Caco-2 (cell line): ENCODE measurements at regions not wholly inside any gene's neighbourhood (a gene's known extent, or its start where the extent isn't known, plus 50 kb on each side); places are given as distances from the start of the nearest gene placed in this dataset.

Experiments
- BruUV-seq: library from RNA; stranded (reverse); fragments of 400-500 nt; replicated peaks from 2 replicates; lab custom pipeline; 2021; lab: Mats Ljungman, UMichigan
- CTCF ChIA-PET: fragments of 300-600 bp; sonication (Branson Sonifier 250); formaldehyde crosslinking; loops from one replicate; lab custom pipeline; 2022; ENCODE audit warnings: antibody characterized with exemption; lab: Charles Lee
- POLR2A ChIA-PET: fragments of 300-600 bp; sonication (Branson Sonifier 250); formaldehyde crosslinking; loops from one replicate; lab custom pipeline; 2022; ENCODE audit warnings: antibody characterized with exemption; lab: Charles Lee
- DNase-seq, 2 experiments: peaks; one replicate each; pipeline versions ENCODE4 v3.0.0 to v3.0.0-alpha.2; 2020 to 2022
- H3K27me3 ChIP-seq: replicated peaks from 2 replicates; pipeline ENCODE4 v1.6.0; 2011; ENCODE audit warnings: low read length; ENCODE audit not compliant: control insufficient read depth, insufficient read depth
- H3K36me3 ChIP-seq: 2 replicates; pipeline ENCODE4 v1.5.1; 2011; ENCODE audit warnings: low read length; ENCODE audit not compliant: control insufficient read depth, insufficient read depth
- H3K4me1 ChIP-seq: fragments of 250-450 bp; sonication (Bioruptor Pico); 2 replicates; pipeline ENCODE4 v1.5.1; 2020; ENCODE audit warnings: mild to moderate bottlenecking
- H3K4me3 ChIP-seq: 2 replicates; pipeline ENCODE4 v1.5.1; 2011; ENCODE audit warnings: low read depth, mild to moderate bottlenecking, control low read depth, low read length
- H3K9me3 ChIP-seq: fragments of 250-450 bp; sonication (Bioruptor Pico); 2 replicates; pipeline ENCODE4 v1.5.1; 2020; ENCODE audit warnings: mild to moderate bottlenecking, moderate library complexity
- H3K27ac Mint-ChIP-seq: one replicate; pipeline ENCODE4 v1.8.0; 2022; ENCODE audit warnings: mixed read lengths; ENCODE audit not compliant: unreplicated experiment
- H3K27me3 Mint-ChIP-seq: one replicate; pipeline ENCODE4 v1.8.0; 2022; ENCODE audit warnings: mixed read lengths; ENCODE audit not compliant: insufficient read depth, unreplicated experiment
- H3K36me3 Mint-ChIP-seq: one replicate; pipeline ENCODE4 v1.8.0; 2022; ENCODE audit warnings: mild to moderate bottlenecking, mixed read lengths; ENCODE audit not compliant: insufficient read depth, unreplicated experiment
- H3K4me1 Mint-ChIP-seq: one replicate; pipeline ENCODE4 v1.8.0; 2022; ENCODE audit warnings: low read depth, mixed read lengths; ENCODE audit not compliant: unreplicated experiment
- H3K4me3 Mint-ChIP-seq: one replicate; pipeline ENCODE4 v1.8.0; 2022; ENCODE audit warnings: mild to moderate bottlenecking, moderate library complexity, mixed read lengths; ENCODE audit not compliant: unreplicated experiment
- H3K9me3 Mint-ChIP-seq: one replicate; pipeline ENCODE4 v1.8.0; 2022; ENCODE audit warnings: mixed read lengths; ENCODE audit not compliant: unreplicated experiment
- intact Hi-C: fragments of 100-400 bp; cut with micrococcal nuclease; formaldehyde crosslinking; loops from one replicate; pipeline ENCODE4 v1.10.0; 2022; ENCODE audit not compliant: unreplicated experiment
- TF ChIP-seq, protein P1 (sequence below), 2 experiments: fragments of 200-600 bp in 1 of 2; IDR thresholded peaks; 1 replicate in 1 of 2; 2 replicates in 1 of 2; pipeline versions ENCODE4 v1.5.1 to v1.8.0; 2011 to 2022; ENCODE audit warnings: antibody characterized with exemption in 1 of 2, control low read depth in 1 of 2, inconsistent platforms in 1 of 2, low read depth in 1 of 2, low read length in 1 of 2, mild to moderate bottlenecking in 1 of 2, moderate library complexity in 1 of 2; ENCODE audit not compliant: insufficient read depth in 1 of 2, severe bottlenecking in 1 of 2, unreplicated experiment in 1 of 2

GRCh38 chr15:69991551-69991980 lies 106.2 kb downstream of the TLE3 start:
- Histone ChIP-seq H3K9me3 (no peaks in the 10 kb centered on the region), H3K27me3 (no peaks in the 10 kb centered on the region), H3K4me3 (no peak overlapping the region), H3K36me3 (no peaks in the 10 kb centered on the region), H3K4me1 (no peaks in the 10 kb centered on the region)
- intact Hi-C loops: no loop called here
- Mint-ChIP-seq H3K9me3 (no peaks in the 10 kb centered on the region), H3K4me1 (peaks cover 10% of the 10 kb centered on the region), H3K27me3 (peaks cover 3% of the 10 kb centered on the region), H3K27ac (no peak overlapping the region), H3K4me3 (no peak overlapping the region), H3K36me3 (no peaks in the 10 kb centered on the region)
- ChIA-PET POLR2A (no interaction called here), CTCF (no interaction called here)
- TF ChIP-seq, protein P1, sequence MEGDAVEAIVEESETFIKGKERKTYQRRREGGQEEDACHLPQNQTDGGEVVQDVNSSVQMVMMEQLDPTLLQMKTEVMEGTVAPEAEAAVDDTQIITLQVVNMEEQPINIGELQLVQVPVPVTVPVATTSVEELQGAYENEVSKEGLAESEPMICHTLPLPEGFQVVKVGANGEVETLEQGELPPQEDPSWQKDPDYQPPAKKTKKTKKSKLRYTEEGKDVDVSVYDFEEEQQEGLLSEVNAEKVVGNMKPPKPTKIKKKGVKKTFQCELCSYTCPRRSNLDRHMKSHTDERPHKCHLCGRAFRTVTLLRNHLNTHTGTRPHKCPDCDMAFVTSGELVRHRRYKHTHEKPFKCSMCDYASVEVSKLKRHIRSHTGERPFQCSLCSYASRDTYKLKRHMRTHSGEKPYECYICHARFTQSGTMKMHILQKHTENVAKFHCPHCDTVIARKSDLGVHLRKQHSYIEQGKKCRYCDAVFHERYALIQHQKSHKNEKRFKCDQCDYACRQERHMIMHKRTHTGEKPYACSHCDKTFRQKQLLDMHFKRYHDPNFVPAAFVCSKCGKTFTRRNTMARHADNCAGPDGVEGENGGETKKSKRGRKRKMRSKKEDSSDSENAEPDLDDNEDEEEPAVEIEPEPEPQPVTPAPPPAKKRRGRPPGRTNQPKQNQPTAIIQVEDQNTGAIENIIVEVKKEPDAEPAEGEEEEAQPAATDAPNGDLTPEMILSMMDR (IDR thresholded peaks at IDR 0.05; ENCODE audit: insufficient read depth in 1 of 2, low read depth in 1 of 2, low read length in 1 of 2, severe bottlenecking in 1 of 2, unreplicated experiment in 1 of 2): no peak
- DNase-seq: no peak
- no TSS peak for BruUV-seq

- CTCF ChIA-PET: no interaction called here
- TF ChIP-seq, protein P1 (IDR thresholded peaks at IDR 0.05; ENCODE audit: insufficient read depth in 1 of 2, low read depth in 1 of 2, low read length in 1 of 2, severe bottlenecking in 1 of 2, unreplicated experiment in 1 of 2): no peak
- H3K27me3 ChIP-seq: no peaks in the 10 kb centered on the region
- Mint-ChIP-seq H3K36me3 (no peaks in the 10 kb centered on the region), H3K27me3 (peaks cover 2% of the 10 kb centered on the region), H3K9me3 (no peaks in the 10 kb centered on the region), H3K4me1 (peaks cover 15% of the 10 kb centered on the region), H3K27ac (no peak overlapping the region), H3K4me3 (no peak overlapping the region)
- DNase-seq: no peak
- H3K4me1 ChIP-seq: peaks cover 4% of the 10 kb centered on the region; the same call in 1 of the 2 replicates
- no TSS peak for BruUV-seq
- no peak overlapping the region for H3K4me3 ChIP-seq
- H3K9me3 ChIP-seq: no peaks in the 10 kb centered on the region
- intact Hi-C loops: no loop called here
- H3K36me3 ChIP-seq: no peaks in the 10 kb centered on the region
- POLR2A ChIA-PET: no interaction called here
These were observed 105.4 kb downstream of the TLE3 start for GRCh38 chr15:69992348-69992747.

DNA sequence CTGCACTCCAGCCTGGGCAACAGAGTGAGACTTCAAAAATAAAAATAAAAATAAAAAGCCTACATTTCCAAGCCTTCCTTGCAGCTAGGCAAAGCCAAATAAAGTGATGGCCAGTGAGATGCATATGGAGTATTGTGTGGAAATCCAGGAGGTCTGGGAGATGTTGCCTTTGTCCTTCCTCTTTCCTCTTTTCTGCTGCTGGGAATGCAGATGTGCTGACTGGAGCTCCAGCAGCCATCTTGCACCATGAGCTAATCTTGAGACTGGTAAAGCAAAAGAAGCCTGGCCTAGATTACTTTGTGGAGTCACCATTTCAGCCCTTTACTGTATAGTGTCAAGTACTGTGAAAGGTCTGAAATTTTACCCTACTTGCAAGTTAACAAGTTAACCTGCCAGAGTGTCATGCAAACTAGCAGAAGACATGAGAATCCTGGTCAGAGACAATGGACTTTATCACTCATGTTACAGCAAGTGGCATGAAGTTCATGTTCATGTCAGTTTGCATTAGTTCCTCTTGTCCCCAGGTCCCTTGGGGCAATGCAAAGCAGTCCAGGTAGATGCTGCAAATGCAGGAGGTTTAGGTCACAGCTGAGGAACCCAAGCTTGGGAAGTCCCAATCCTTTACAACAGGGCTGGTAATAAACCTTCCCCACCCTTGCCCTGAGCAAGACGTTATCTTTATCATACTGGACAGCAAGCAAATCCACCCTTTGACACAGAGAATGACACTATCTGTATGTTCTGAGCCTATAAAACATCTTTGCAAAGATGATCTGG lies 103.1 kb downstream of the TLE3 start:
- H3K9me3 Mint-ChIP-seq: peaks cover 6% of the 10 kb centered on the region
- intact Hi-C loops: no loop called here
- DNase-seq: no peak
- POLR2A ChIA-PET: no interaction called here
- peaks cover 19% of the 10 kb centered on the region for H3K4me1 Mint-ChIP-seq
- H3K36me3 ChIP-seq: no peaks in the 10 kb centered on the region
- no peak overlapping the region for H3K27ac Mint-ChIP-seq
- TF ChIP-seq, protein P1 (IDR thresholded peaks at IDR 0.05; ENCODE audit: insufficient read depth in 1 of 2, low read depth in 1 of 2, low read length in 1 of 2, severe bottlenecking in 1 of 2, unreplicated experiment in 1 of 2): no peak
- H3K9me3 ChIP-seq: no peaks in the 10 kb centered on the region
- peaks cover 8% of the 10 kb centered on the region; the same call in 1 of the 2 replicates for H3K4me1 ChIP-seq
- H3K4me3 ChIP-seq: no peak overlapping the region
- H3K36me3 Mint-ChIP-seq: no peaks in the 10 kb centered on the region
- H3K27me3 ChIP-seq: no peaks in the 10 kb centered on the region
- no TSS peak for BruUV-seq
- no peak overlapping the region for H3K4me3 Mint-ChIP-seq
- CTCF ChIA-PET: no interaction called here
- no peaks in the 10 kb centered on the region for H3K27me3 Mint-ChIP-seq
